ENCODE measurements at regions not wholly inside any gene's neighbourhood (a gene's known extent, or its start where the extent isn't known, plus 50 kb on each side); places are given as distances from the start of the nearest gene placed in this dataset.

- TF ChIP-seq CTCF (IDR thresholded peaks at IDR 0.05), result no peak
- no peak for TF ChIP-seq POLR2A (IDR thresholded peaks at IDR 0.05)
Observed at GRCh38 chr6:140636908-140637402, 1262.5 kb upstream of the CITED2 start.

All from Peyer's patch (tissue), 4 donors.